ENCODE measurements at regions not wholly inside any gene's neighbourhood (a gene's known extent, or its start where the extent isn't known, plus 50 kb on each side); places are given as distances from the start of the nearest gene placed in this dataset.

DNA sequence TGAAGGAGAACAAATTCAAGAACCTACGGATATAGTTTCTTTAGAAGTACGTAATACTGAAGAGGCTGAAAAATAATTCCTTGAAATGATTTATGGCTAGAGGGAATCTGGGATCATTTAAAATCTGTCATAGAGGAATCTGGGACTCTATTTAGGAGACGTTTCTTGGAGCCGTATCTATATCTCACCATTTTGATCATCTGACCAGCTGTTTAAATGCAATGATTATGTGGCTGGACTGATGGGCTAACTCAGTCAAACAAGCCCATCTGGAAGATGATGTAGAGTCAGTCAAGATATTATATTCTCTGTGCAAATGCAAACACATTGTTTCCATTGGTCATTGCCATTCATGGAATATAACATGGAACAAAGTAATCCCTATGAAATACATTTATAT lies 467.7 kb upstream of the ZFHX3 start:
- H4K20me1 ChIP-seq (ENCODE audit: insufficient read depth, low read length) = no peaks in the 10 kb centered on the region
- H2BK15ac ChIP-seq (ENCODE audit: low read depth, low read length) = no peak overlapping the region
- 40% methylated on average over 2 of the region's 4 CpGs; no CpG with 5 or more reads in 1 of the 2 experiments for WGBS, 2 experiments (ENCODE audit: extremely low coverage in 2 of 2, insufficient read length in 1 of 2)
- H3K18ac ChIP-seq (ENCODE audit: low read depth, low read length) = no peak overlapping the region
- peaks cover 8% of the 10 kb centered on the region for H3K9me3 ChIP-seq (ENCODE audit: control insufficient read depth, insufficient read depth, low read length)
- ATAC-seq (ENCODE audit: low read depth) = no peak
- no peak overlapping the region for H3K27ac ChIP-seq (ENCODE audit: insufficient read depth, low read length)
- no peaks in the 10 kb centered on the region for H3K36me3 ChIP-seq (ENCODE audit: control insufficient read depth, insufficient read depth, low read length)
- no peak overlapping the region for H3K4ac ChIP-seq (ENCODE audit: low read depth, low read length)
- no peak overlapping the region for H2AK5ac ChIP-seq (ENCODE audit: low read depth, low read length)
- no peaks in the 10 kb centered on the region for H3K9me1 ChIP-seq (ENCODE audit: insufficient read depth, low read length)
- no peak overlapping the region for H3K4me3 ChIP-seq (ENCODE audit: insufficient read depth, low read depth, low read length)
- no peak overlapping the region for H2BK5ac ChIP-seq (ENCODE audit: low read depth, low read length, poor library complexity, severe bottlenecking)
- H4K91ac ChIP-seq (ENCODE audit: insufficient read depth, low read depth, low read length) = no peak overlapping the region
- ChIA-PET POLR2A (ENCODE audit: unreplicated experiment) (no interaction called here), CTCF (no interaction called here)
- H4K8ac ChIP-seq (ENCODE audit: low read depth in 2 of 2, low read length in 2 of 2) = no peak overlapping the region
- no peak overlapping the region for H3K14ac ChIP-seq (replicated peaks; ENCODE audit: low read depth, low read length)
- BruUV-seq (replicated peaks) = no TSS peak
- no peaks in the 10 kb centered on the region for H3K4me1 ChIP-seq (ENCODE audit: control insufficient read depth, insufficient read depth, low read length)
- no peak overlapping the region for H3K4me2 ChIP-seq (ENCODE audit: low read depth, low read length)
- no peaks in the 10 kb centered on the region for H3K27me3 ChIP-seq (ENCODE audit: control insufficient read depth, insufficient read depth, low read length)
- no peak overlapping the region for H3K56ac ChIP-seq (ENCODE audit: extremely low read depth, insufficient read depth, low read length)
- H2AFZ ChIP-seq (replicated peaks; ENCODE audit: low read length, poor library complexity) = no peak overlapping the region
- H3K23ac ChIP-seq (ENCODE audit: low read depth, low read length) = no peak overlapping the region
- no peak for DNase-seq
- H2AK9ac ChIP-seq (replicated peaks; ENCODE audit: low read depth, low read length, poor library complexity) = no peak overlapping the region
- dilution Hi-C loops (cut with HindIII; ENCODE audit: low sequenced_read_pairs, unreplicated experiment) (no loop called here), intact Hi-C loops (cut with micrococcal nuclease) (no loop called here), in situ Hi-C loops (cut with MboI; ENCODE audit: low sequenced_read_pairs) (no loop called here)
- no peak overlapping the region for H4K5ac ChIP-seq (ENCODE audit: low read depth, low read length)
- H2BK20ac ChIP-seq (ENCODE audit: low read depth, low read length) = no peak overlapping the region
- no peak overlapping the region for H2BK120ac ChIP-seq (ENCODE audit: low read depth, low read length)
- H3K9ac ChIP-seq (ENCODE audit: low read depth, low read length) = no peak overlapping the region
- H3K79me1 ChIP-seq (ENCODE audit: low read depth in 1 of 2, low read length in 2 of 2) = no peaks in the 10 kb centered on the region
- TF ChIP-seq ELK1 (IDR thresholded peaks at IDR 0.05; ENCODE audit: borderline replicate concordance, low read depth, low read length) = no peak
- TF ChIP-seq CTCF (conservative IDR thresholded peaks at IDR 0.05; ENCODE audit: low read depth, low read length) = no peak
- TF ChIP-seq, protein P1, sequence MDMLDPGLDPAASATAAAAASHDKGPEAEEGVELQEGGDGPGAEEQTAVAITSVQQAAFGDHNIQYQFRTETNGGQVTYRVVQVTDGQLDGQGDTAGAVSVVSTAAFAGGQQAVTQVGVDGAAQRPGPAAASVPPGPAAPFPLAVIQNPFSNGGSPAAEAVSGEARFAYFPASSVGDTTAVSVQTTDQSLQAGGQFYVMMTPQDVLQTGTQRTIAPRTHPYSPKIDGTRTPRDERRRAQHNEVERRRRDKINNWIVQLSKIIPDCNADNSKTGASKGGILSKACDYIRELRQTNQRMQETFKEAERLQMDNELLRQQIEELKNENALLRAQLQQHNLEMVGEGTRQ (IDR thresholded peaks at IDR 0.05; ENCODE audit: low read depth, low read length) = no peak
- no peak for TF ChIP-seq RFX5 (IDR thresholded peaks at IDR 0.05; ENCODE audit: low read depth, low read length)
- no peak for TF ChIP-seq MXI1 (IDR thresholded peaks at IDR 0.05; ENCODE audit: borderline replicate concordance, low read depth, low read length)
- TF ChIP-seq SMC3 (IDR thresholded peaks at IDR 0.05; ENCODE audit: low read depth, low read length) = no peak
- TF ChIP-seq NFE2L2 (IDR thresholded peaks at IDR 0.05; ENCODE audit: low read depth, low read length) = no peak
- TF ChIP-seq MAFK (IDR thresholded peaks at IDR 0.05; ENCODE audit: low read depth, low read length) = no peak
- no peak for TF ChIP-seq MAZ (IDR thresholded peaks at IDR 0.05; ENCODE audit: borderline replicate concordance, low read depth, low read length)
- TF ChIP-seq POLR2A (IDR thresholded peaks at IDR 0.05; ENCODE audit: low read depth, low read length) = no peak
- no peak for TF ChIP-seq RCOR1 (IDR thresholded peaks at IDR 0.05; ENCODE audit: insufficient replicate concordance, low read length)
- no peak for TF ChIP-seq RAD21 (IDR thresholded peaks at IDR 0.05; ENCODE audit: low read length)
- TF ChIP-seq BHLHE40 (IDR thresholded peaks at IDR 0.05; ENCODE audit: low read depth, low read length) = no peak
- no peak for TF ChIP-seq FOS (IDR thresholded peaks at IDR 0.05; ENCODE audit: low read depth, low read length)
- no peak for TF ChIP-seq CHD1 (IDR thresholded peaks at IDR 0.05; ENCODE audit: low read depth, low read length)
- TF ChIP-seq CEBPB (IDR thresholded peaks at IDR 0.05; ENCODE audit: low read depth, low read length) = no peak
